ENCODE measurements at regions not wholly inside any gene's neighbourhood (a gene's known extent, or its start where the extent isn't known, plus 50 kb on each side); places are given as distances from the start of the nearest gene placed in this dataset.

GRCh38 chr7:41110186-41110585 is 592.7 kb downstream of the INHBA start:
- no peak for TF ChIP-seq CTCF (IDR thresholded peaks at IDR 0.05; ENCODE audit: low read depth, low read length)

GRCh38 chr7:41108821-41109220 is 594.1 kb downstream of the INHBA start:
- H3K4me3 ChIP-seq (ENCODE audit: low read depth, low read length), result no peak overlapping the region
- no peak for TF ChIP-seq CTCF (IDR thresholded peaks at IDR 0.05; ENCODE audit: low read depth, low read length)

More at GRCh38 chr7:41110186-41110585, 592.7 kb downstream of the INHBA start:
- H3K4me3 ChIP-seq (ENCODE audit: low read depth, low read length), result no peak overlapping the region

- H3K4me3 ChIP-seq (ENCODE audit: low read depth, low read length), result no peak overlapping the region
- TF ChIP-seq CTCF (IDR thresholded peaks at IDR 0.05; ENCODE audit: low read depth, low read length), result no peak
Observed at GRCh38 chr7:41107938-41108448, 594.9 kb downstream of the INHBA start.

- no peak overlapping the region for H3K4me3 ChIP-seq (ENCODE audit: low read depth, low read length)
- no peak for TF ChIP-seq CTCF (IDR thresholded peaks at IDR 0.05; ENCODE audit: low read depth, low read length)
Observed at GRCh38 chr7:41107330-41107937, 595.5 kb downstream of the INHBA start.

GRCh38 chr7:41104631-41105030 is 598.3 kb downstream of the INHBA start:
- no peak for TF ChIP-seq CTCF (IDR thresholded peaks at IDR 0.05; ENCODE audit: low read depth, low read length)
- no peak overlapping the region for H3K4me3 ChIP-seq (ENCODE audit: low read depth, low read length)

- H3K4me3 ChIP-seq (ENCODE audit: low read depth, low read length), result no peak overlapping the region
- no peak for TF ChIP-seq CTCF (IDR thresholded peaks at IDR 0.05; ENCODE audit: low read depth, low read length)
Observed at GRCh38 chr7:41103331-41103730, 599.6 kb downstream of the INHBA start.

- no peak for TF ChIP-seq CTCF (IDR thresholded peaks at IDR 0.05; ENCODE audit: low read depth, low read length)
- H3K4me3 ChIP-seq (ENCODE audit: low read depth, low read length), result no peak overlapping the region
Observed at GRCh38 chr7:41098846-41099245, 604.0 kb downstream of the INHBA start.

Measured in WI38 (cell line).